Fibroblast of skin of back (primary cell): ENCODE measurements at regions not wholly inside any gene's neighbourhood (a gene's known extent, or its start where the extent isn't known, plus 50 kb on each side); places are given as distances from the start of the nearest gene placed in this dataset.

Experiments
- DNase-seq: peaks from one replicate; pipeline ENCODE4 v3.0.0-alpha.2; 2013

DNA sequence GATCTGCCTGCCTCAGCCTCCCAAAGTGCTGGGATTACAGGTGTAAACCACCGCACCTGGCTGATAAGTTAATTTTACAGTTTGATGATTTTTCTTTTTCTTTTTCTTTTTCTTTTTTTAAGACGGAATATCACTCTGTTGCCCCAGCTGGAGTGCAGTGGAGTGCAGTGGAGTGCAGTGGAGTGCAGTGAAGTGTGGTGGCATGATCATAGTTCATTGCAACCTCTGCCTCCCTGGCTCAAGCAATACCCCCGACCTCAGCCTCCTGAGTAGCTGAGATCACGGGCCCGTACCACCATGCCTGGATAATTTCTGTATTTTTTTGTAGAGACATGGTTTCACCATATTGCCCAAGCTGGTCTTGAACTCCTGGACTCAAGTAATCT is 84.4 kb upstream of the CXADR start:
- no peak for DNase-seq

GRCh38 chr21:17428980-17429379 is 83.9 kb upstream of the CXADR start:
- no peak for DNase-seq

GRCh38 chr21:17429936-17430335 is 82.9 kb upstream of the CXADR start:
- no peak for DNase-seq

DNA sequence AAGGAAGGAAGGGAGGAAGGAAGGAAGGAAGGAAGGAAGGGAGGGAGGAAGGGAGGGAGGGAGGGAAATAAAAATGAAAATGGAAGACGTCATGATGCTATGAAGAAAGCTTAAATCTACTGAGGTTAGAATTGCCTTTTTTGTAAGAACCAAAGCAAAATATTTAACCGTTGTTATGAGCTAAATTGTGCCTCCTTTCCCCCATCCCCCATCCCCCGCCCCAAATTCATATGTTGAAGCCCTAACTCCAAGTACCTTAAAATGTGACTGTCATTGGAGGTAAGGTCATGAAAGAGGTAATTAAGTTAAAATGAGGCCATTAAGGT is 80.1 kb upstream of the CXADR start:
- DNase-seq, result no peak

DNA sequence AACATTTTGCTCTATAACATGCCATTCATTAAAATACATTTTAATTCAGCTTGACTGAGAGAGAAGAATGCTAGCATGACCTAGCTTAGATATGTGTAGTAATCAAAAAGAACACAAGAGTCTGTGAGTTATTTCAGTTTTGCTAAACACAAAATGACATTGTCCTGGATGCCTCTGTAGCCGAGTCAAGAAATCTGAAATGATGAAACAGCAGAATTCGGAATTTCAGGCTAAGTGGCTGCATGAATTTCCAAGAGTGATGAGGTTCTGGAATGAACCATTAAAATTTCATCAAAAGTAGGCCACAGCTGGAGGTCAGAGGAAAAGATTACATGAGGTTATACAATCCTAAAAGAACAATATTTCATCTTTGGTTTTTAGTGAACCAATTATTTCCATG is 79.1 kb upstream of the CXADR start:
- no peak for DNase-seq

- no peak for DNase-seq
These were observed 77.0 kb upstream of the CXADR start for GRCh38 chr21:17435565-17436543.

GRCh38 chr21:17436626-17437111 is 76.2 kb upstream of the CXADR start:
- no peak for DNase-seq

DNA sequence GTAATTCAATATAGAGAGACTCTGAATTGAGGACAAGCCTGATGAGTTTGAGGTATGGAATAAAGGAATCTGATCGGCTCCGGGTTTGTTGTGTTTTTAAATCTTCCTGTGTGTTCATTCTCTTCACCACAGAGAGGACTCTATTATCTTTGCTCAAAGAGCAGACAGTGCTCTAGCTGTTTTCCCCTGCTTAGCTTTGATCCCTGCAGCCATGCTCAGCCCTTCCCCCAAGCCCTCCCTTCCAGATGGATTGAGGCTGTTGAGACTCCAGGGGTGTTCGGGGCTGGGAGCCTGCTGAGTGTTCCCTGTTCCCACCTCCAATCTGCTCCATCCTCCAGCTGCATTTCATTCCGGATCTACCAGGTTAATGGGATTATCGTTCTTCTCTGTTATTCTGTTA is 74.2 kb upstream of the CXADR start:
- no peak for DNase-seq

DNA sequence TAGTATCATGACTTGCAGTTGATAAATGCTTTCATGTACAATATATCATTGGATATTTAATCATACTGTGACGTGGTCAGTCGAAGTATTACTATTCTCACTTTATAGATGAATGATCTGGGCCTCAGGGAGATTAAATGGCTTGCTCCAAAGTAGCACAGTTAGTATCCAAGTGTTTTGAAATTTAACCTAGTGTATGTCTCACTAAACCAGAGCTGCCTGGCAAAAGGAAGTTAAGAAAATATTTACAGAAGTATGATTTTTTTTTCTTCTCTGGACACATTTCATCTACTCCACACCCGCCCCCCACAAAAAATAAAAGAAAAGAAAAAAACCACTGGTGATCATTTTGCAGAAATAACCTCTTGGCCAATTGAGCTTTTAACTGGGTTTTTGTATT is 71.9 kb upstream of the CXADR start:
- no peak for DNase-seq

- DNase-seq, result no peak
These were observed 71.5 kb upstream of the CXADR start for GRCh38 chr21:17441370-17441769.

- no peak for DNase-seq
These were observed 70.7 kb upstream of the CXADR start for GRCh38 chr21:17442165-17442564.

DNA sequence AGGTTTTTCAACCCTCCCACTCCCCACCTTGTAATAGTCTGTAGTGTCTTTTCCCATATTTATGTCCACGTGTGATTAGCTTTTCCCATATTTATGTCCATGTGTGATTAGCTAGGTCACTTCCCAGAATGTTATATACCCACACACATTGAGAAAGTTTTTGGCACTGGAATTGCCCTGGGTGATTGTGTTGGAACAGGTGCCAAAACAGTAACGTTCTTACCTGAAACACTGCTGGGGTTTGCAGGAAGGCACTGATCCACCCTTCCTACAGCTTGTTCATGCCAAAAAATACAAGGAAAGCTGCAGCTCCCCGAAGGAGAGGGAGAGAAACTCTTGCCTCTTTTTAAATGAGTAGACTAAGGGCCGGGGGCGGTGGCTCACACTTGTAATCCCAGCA is 68.0 kb upstream of the CXADR start:
- DNase-seq, result no peak

DNA sequence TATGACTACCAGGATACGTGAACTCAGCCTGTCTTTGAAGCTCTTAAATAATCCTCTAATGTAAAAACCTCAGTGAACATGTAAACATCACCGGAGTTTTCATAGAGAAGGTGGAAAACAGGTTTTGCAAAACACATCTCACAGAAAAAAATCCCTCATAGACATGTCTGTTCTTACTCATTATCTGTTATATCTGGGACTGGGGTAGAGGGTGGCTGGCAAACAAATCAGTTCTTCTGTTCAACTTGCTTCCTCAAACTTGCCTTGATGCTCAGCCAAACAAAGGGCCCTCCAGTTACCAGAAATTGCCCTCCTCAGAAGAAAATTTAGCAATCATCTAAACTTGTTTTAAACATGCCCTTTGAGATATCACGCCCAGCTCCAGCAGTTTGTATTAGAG is 66.1 kb upstream of the CXADR start:
- no peak for DNase-seq

DNA sequence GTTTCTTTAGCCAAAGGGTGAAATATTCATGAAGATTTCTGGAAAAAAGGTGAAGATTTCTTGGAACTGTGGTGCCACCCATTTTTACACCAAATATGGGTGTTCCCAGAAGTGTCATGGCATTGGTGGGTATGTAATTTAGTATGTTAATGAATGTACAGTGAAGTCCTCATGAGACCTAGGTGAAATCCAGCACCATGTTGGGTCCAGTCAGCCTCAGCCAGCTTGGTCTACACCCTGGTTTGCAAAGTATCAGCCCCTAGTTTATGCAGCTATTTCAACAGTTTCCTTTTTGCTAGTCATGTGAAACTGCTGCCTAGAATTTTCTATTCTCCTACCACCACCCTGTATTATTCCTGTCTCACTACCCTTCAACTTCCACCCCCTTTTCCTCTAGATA is 63.1 kb upstream of the CXADR start:
- no peak for DNase-seq

GRCh38 chr21:17451364-17451891 is 61.4 kb upstream of the CXADR start:
- peak; percentile 68 for DNase-seq

- DNase-seq, result peak; percentile 92
These were observed 58.4 kb upstream of the CXADR start for GRCh38 chr21:17454315-17455027.

GRCh38 chr21:17455028-17455353 is 57.9 kb upstream of the CXADR start:
- DNase-seq, result no peak

GRCh38 chr21:17455451-17455850 is 57.4 kb upstream of the CXADR start:
- no peak for DNase-seq

DNA sequence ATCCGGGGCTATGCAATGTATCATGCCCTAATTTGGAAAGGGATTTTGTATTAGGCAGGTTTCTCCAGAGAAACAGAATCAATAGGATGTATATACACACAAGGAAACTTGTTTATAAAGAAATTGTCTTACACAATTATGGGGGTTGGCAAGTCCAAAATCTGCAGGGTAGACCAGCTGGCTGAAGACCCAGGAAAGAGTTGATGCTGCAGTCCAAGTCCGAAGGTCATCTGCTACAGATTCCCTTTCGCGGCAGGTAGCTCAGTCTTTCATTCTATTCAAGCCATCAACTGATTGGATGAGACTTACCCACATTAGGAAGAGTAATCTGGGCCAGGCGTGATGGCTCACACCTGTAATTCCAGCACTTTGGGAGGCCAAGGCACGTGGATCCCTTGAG is 54.6 kb upstream of the CXADR start:
- no peak for DNase-seq

DNA sequence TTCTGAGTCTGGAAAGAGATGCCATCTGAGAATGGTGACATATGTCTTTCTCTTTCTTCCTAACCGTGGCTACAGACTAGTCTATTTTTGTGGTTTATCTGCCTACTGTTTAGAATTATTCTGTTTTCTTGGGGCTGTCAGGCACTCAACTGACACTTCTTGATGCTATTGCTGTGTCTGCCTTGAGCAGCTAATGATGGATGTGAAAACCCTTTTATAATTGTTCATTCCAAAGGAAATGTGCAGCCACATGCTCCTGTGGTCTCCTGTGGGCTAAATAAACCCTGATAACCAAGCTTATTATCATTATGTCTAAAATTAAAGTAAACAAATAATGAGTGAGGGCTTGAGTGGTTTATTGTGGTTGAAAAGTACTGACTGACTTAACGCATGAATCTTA is 52.7 kb upstream of the CXADR start:
- DNase-seq, result no peak

- DNase-seq, result peak; percentile 77
These were observed 51.8 kb upstream of the CXADR start for GRCh38 chr21:17461014-17461413.

- peak; percentile 11 for DNase-seq
These were observed 51.3 kb upstream of the CXADR start for GRCh38 chr21:17461582-17461981.

- no peak for DNase-seq
These were observed 50.4 kb upstream of the CXADR start for GRCh38 chr21:17462276-17462981.
